ENCODE measurements at regions not wholly inside any gene's neighbourhood (a gene's known extent, or its start where the extent isn't known, plus 50 kb on each side); places are given as distances from the start of the nearest gene placed in this dataset.
"Not testable (repeated sequence)": the region's sequence is repeated elsewhere in the genome, so short reads cannot be mapped to it uniquely, and the experiment has no call there.

DNA sequence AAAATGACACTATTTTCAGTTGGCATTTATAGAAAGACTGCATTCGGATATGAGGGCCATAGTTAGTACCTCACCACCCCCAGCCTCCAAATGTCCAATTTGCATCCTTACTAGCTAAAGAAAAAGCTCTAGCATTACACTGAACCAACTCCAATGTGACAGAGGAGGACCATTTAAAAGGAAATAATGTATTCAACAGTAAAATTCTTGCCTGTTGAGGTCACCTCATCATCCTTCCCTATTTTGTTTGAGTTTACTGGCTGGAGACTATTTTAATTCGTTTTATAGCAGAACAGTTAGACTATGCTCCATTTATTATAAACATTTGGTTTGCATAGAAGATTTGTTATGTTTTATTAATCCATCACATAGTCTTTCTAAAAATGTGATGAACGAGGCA is 88.2 kb upstream of the PPARGC1A start:
- DNase-seq = no peak

DNA sequence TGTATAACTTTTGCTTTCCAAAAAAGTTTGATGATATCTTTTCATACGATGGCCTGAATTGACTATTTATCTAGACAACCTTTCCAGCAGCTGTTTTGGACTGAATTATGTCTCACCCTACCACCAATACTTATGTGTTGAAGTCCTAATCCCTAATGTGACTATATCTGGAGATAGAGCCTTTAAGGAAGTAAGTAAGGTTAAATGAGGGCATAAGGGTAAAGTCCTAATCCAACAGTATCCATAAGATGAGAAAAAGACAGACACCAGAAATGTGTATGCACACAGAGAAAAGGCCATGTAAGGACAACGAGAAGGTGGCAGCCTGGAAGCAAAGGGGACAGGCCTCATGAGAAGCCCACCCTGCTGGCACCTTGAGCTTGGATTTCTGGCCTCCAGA is 86.6 kb upstream of the PPARGC1A start:
- DNase-seq = no peak

DNA sequence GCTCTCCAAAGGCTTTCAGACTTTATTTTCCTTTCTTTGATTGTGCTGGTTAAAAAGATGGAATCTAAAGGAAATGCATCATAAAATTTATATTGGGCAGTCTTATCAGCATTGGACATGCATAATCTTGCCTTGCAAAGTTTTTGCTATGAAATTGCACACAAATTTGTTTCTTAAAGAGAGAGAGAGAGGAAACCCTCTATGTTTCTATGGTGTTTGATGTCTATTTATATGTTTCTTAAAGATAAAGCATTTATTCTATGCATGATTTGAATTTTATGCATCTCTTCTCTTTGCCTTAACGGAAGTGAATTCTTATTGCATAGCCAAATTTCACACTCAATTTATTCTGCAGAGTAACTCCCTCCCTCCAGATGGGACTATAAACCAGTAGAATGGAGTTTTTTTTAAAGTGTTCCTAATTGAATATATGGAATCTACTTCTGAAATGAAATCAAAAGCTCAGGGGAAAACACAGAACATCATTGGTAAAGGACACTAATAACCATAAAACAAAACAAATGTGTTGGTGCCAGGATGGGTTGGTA is 83.5 kb upstream of the PPARGC1A start:
- no peak for DNase-seq

- no peak for DNase-seq
These were observed 83.0 kb upstream of the PPARGC1A start for GRCh38 chr4:23972805-23973204.

GRCh38 chr4:23972187-23972586 is 82.3 kb upstream of the PPARGC1A start:
- DNase-seq = no peak

- DNase-seq = no peak
These were observed 80.5 kb upstream of the PPARGC1A start for GRCh38 chr4:23970201-23970850.

- no peak for DNase-seq
These were observed 79.8 kb upstream of the PPARGC1A start for GRCh38 chr4:23969635-23970145.

DNA sequence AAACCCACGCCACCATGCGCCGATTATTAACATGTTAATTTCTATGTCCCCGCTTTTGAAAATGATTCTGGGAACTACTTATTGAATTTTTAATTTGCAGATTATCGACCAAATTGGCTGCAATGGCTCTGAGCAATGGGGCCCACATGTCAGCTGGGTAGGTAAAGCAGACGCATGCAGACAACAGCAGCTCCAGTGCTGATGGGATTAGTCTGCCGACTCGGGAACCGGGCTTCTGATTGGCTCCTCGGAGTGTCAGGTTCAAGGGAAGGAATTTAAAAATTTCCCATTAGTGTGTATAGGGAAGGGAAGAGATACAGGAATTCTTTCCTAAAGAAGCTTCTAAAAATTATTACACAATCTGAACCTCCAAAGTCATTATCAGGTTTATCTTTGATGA is 77.4 kb upstream of the PPARGC1A start:
- no peak for DNase-seq

- peak; percentile 26 to 48 for DNase-seq
These were observed 76.9 kb upstream of the PPARGC1A start for GRCh38 chr4:23966725-23967124.

- DNase-seq = peak; percentile 28 to 79
These were observed 72.6 kb upstream of the PPARGC1A start for GRCh38 chr4:23962462-23962861.

GRCh38 chr4:23961395-23961794 is 71.5 kb upstream of the PPARGC1A start:
- peak in 1 of 2 experiments; percentile 11 for DNase-seq

DNA sequence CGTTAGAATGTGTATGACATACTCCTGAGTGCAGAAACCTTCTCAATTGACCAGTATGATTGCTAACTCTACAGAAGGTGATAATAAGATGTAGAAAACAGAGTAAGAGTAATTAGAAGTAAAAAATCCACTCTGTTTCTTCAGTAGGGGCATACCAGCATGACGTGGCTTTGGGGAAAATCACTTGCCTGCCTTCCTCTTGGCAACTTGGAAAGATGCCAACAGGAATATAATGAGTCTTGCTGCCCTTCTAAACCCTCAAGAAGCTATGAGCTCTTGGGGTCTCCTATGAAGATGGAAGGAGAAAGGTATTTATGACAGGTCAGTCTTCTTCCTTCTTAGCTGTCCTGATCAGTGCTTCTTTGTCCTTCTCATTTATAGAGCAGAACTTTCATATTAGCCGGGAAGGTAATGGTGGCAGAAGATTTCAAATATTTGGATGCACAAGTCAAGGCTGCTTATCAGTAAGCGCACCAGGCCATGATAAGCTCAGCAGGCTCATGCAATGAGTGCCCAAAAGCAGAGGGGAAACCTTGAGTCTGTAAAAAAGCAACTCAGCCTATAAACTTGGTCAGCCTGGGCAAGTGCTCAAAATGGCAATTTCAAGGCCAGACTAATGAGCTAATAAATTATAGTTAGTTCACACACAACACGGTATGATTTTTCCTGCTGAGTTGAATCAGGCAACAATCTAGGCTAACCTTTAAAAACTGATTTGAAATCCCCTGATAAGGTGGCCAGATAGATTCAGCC is 69.7 kb upstream of the PPARGC1A start:
- DNase-seq = no peak

DNA sequence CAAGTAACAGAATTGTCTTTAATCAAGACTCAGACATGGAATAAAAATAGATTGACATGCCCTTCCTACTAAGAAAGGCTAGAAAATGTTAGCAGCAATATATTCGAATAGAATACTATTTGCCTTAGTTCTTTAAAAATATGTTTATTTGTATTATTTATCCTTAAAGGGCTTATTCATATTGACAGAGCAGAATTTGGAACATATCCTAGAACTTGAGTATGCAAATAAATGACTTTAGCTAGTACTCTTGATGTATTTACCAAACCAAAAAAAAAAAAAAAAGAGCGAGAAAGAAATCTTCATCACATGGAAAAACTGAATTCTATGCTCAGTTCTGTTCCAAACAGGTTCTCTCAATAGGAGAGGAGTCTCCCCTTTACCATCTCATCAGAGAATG is 68.9 kb upstream of the PPARGC1A start:
- DNase-seq = no peak

DNA sequence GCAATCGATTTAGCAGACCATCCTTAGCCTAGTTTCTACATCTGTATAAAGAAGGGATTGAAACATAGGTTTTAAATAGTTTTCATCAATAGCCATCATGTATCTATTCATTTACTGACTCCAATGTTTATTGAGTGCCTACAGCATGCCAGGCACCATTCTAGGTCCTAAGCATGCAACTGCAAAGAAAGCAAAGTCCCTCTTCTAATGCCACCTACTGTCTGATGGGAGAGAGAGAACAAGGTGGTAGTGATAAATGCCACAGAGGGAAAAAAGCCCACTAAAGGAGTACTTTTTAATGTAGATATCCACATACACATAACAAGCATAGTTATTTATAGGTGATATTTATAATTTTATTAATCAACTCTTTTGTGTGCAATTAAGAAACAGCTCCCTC is 67.6 kb upstream of the PPARGC1A start:
- DNase-seq = no peak

GRCh38 chr4:23956601-23957364 is 66.9 kb upstream of the PPARGC1A start:
- DNase-seq = no peak

GRCh38 chr4:23952258-23952657 is 62.4 kb upstream of the PPARGC1A start:
- no peak for DNase-seq

DNA sequence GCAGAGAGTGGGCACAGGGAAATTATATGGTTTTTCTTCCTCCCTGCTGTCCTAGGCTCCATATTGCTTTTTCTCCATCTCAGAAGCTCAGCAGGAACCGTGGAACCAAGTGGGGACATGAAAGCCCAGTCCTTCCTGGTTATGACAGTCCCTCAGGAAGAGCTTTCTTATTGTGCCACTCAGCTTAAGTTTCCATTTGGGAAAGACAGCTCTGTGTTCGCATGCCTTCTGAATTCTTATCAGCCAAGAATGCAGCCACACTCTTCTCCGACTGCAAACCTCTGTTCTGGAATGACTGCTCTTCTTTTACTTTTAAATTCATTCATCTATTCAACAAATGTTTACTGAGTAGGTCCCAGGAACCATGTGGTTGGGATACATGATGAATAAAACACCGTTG is 58.0 kb upstream of the PPARGC1A start:
- DNase-seq = no peak

DNA sequence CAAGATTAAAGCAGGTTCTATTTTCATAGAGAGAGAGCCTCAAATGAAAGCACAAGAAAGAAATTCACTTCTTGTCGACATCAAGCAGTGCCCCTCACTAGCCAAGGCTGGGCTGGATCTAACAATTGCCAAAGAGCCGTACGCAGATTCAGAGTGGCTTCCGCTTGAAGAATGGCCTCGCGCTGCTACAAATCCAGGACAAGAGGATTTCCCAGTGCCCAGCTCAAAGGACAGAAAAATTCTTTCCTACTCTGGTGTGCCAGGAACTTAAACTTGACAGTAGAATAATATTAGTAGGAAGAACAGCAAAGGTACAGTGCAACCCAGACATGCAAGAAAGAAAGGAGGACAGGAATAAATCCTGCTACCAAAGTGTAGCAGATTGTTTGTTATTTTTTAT is 56.5 kb upstream of the PPARGC1A start:
- DNase-seq = no peak

DNA sequence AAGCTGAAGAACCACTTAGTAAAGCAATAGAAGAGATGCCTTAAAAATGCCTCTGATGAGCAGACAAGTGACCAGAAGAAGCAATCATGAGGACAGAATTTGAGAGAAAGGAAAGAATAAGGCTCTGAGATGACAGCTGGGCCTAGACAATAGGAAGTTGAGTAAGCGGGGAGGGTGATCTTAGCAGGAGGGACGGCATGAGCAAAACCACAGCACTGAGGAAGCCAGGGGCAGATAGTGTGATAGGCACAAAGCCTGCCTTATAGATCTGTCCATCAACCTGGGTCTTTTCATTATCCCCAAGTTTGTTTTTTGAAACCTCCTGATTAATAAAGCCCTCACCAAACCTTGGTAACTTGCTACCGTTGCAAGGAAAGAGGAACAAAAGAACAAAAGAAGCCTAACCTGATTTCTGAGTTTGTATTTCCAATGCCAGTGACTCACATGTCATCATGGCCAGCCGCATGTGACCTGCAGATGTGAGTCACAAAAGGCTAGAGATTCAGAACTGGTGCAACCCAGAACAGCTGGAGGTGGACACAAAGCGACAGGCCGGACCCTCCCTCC is 55.7 kb upstream of the PPARGC1A start:
- DNase-seq = no peak

GRCh38 chr4:23944556-23944955 is 54.7 kb upstream of the PPARGC1A start:
- not testable (repeated sequence) for DNase-seq

DNA sequence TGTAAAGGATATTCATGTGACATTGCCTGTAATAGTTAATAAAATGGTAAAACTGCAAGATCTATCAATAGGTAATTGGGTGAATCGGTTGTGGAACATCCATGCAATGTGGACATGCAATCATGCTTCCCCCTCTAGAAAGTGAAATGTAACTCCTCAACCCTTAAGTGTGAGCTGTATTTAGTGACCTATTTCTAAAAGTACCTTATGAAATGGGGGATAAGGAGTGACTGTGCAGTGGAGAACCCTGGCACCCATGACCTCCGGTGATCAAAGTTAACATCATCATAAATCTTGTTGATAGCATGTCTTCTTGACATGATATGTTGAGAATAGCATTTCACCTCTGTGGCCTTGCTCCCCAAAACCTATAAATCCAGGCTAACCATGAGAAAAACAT is 53.6 kb upstream of the PPARGC1A start:
- DNase-seq = no peak

DNA sequence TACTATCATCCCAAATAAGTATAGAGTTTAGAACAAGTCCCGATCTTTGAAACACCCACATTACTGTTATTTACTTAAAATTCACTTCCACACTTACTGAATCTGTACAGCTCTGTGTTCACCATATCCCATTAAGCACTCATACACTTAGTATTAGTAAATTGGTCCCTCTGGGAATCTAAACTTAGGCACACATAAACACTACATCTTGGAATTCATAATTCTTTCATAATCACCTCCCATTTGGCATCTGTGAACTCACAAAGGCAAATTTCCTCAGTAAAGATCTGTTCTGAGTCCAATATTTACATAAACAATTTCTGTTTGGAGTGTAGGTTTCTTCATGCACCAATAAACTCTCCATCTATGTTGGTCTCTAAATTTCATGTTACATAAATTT is 52.6 kb upstream of the PPARGC1A start:
- no peak for DNase-seq

All from NCI-H2081 (cell line).